CD4-positive, alpha-beta T cell treated with Interleukin-2 at 100 ng/mL for 4 hours (primary cell): ENCODE measurements at regions not wholly inside any gene's neighbourhood (a gene's known extent, or its start where the extent isn't known, plus 50 kb on each side); places are given as distances from the start of the nearest gene placed in this dataset.
"Not testable (repeated sequence)": the region's sequence is repeated elsewhere in the genome, so short reads cannot be mapped to it uniquely, and the experiment has no call there.

Experiments
- DNase-seq: peaks from one replicate; pipeline ENCODE4 v3.0.0-alpha.2; 2020; ENCODE audit warnings: low spot score

DNA sequence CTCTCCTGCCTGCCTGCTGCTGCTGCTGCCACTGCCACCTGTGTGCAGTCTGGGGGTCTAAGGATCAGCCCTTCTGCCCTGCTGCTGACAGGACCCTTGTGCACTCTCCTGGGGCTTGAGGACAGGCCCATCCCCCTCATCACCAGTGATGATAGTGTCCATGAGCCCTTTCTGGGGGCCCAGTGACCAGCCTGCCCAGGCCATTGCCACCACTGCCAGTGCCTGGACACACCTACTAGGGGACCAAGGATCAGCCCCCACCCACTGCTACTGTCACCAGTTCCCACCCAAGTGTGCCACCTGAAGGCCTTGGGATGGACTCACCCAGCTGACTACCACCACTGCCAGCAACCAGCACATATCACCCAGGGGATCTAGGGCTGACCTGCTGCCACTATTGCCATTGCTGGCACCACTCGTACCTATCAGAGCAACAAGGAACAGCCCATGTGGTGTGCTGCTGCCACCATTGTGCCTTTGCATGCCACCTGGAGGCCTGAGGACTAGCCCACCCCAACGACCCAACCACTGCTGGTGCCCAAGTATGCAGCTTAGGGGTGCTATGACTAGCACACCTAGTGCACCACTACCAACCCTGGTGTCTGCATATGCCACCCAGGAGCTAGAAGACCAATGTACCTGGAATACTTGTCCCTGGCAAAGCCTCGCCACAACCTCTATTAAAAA, 994.3 kb downstream of the PCDH17 start:
- no peak for DNase-seq

DNA sequence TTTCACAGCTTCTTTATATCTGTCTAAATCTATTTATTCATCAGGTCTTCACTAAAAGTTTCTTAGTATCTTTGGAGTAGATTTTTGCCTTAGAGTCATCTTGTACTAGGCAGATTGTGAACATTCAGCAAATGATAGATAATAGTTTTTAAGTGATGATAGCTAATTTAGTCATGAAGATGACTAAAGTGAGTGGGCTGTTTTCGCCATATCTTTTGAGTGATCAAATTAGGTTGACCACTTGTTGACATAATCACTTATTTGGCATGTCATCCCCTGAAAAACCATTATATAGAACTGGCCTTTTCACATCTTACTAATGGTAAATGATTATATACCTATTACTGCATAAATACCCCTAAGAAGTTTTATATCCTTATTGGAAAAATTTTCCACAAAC, 999.2 kb downstream of the PCDH17 start:
- DNase-seq = no peak

DNA sequence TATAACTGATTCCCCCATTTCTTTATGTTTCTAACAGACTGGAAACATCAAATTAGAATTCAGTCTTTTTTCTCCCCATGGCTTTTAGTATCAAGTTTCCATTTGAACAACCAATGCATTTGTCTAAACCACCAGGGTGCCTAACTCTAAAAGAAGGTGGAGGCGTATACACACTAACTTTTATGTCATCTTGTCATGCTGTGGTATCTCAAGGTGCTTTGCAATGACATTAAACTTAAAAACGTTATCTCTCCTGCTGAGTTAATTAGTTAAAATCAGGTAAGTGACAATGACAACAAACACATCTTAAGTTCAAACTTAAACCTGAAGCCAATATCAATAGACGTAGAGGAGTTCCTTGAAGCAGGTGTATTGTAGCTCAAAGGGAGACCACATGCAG, 1001.7 kb downstream of the PCDH17 start:
- no peak for DNase-seq

DNA sequence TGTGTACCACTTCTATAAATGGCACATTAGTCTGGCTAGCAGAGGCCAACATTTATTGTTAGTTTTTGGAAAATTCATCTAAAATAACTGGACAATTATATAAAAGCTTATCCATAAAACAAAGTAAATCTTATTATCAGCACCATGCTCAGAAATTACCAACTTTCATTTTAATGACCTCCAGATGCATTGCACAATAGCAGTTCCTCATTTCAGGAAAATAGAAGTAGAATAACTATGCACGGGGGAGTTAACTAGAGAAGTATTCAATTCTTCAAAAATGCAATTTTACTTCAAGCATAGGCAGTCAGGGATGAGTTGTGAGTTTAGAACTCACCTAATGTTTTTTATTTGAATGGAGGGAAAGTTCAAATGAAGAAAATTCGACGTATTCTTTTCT, 1023.5 kb downstream of the PCDH17 start:
- no peak for DNase-seq

DNA sequence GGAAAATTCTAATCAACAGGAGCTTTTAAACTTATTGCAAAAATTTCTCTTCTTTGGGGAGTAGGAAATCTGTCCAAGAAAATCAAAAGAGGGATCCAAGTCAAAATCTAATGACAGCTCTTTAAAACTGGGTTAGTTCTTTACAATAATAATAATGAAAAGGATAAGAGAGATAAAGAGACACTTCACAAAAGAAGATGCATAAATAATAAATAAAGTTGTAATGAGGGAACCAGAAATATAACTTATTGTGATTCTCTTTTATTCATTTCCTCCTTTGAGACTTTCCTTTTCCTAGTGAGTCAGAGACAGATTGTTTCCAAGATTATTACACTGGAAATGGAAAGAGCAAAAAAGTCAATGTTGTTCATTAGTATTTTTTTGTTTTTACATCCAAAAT, 1029.3 kb downstream of the PCDH17 start:
- no peak for DNase-seq

DNA sequence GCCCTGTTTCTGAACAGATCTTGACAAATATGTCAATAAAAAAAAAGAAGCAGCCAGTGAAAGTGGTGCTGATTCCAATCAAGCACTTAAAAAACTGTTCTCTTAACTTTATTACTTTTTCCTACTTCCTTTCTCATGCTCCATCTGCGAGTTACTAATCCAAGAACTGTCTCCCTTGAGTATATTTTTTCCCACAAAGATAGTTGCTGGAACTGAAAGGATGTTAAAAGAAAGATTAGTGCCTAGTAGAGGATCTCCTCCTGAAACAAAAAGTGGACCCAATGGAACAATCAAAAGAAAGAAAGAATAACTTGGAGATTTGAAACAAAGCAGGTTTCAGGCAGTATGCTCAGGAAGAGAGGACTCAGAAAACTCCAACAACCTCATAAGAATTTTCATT, 1034.8 kb downstream of the PCDH17 start:
- DNase-seq = no peak

DNA sequence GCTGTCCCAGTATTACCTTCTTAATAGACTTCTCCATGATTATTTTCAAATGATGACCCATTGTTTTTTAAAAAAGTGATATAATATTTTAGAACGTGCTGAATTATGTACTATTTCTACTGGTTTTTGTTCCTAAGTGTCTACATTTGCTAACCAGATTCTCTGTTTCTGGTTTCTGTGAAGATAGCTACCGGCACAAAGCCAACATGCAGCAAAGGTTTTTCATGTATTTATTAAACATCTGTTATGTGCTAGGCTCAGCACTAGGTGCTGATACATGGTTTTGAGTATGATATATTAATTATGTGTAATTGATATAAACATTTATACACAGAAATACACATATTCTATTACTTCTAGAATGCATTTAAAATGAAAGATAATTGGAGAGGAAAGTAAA, 1035.6 kb downstream of the PCDH17 start:
- DNase-seq = no peak

DNA sequence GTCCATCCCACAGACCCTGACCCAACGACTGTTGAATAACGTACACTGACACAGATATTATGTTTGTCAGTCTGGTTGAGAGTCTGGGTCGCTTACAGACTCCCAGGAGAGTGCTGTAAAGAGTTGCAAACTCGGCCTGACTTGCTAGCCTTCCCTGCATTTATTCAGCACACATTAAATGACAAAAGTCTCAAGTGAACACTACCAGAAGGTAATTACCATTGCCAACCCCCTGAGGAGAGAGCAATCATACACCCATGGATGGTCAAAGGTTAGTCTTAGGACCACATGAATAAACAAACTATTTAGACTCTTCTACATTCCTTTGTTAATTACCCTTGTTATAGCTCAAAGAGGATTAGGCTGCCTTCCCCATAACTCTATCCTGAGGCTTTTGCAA, 1048.6 kb downstream of the PCDH17 start:
- no peak for DNase-seq

DNA sequence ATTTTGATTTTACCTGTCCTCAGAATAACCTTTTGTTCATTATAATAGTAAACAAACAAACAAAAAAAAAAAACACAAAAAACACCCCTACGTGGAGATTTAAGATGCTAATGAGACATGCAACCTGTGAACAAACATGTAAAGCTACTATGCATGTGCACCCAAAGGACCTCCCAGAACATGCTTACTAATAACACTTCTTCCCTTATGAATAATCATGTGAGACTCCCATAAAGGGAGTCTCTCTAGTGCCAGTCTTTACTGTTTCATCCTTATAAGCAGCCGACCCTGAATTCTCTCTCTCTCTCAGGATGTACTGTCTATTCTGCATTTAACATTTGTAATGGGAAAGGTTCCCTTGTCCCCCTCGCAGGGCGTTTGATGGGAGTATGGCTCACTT, 1051.1 kb downstream of the PCDH17 start:
- DNase-seq = no peak

DNA sequence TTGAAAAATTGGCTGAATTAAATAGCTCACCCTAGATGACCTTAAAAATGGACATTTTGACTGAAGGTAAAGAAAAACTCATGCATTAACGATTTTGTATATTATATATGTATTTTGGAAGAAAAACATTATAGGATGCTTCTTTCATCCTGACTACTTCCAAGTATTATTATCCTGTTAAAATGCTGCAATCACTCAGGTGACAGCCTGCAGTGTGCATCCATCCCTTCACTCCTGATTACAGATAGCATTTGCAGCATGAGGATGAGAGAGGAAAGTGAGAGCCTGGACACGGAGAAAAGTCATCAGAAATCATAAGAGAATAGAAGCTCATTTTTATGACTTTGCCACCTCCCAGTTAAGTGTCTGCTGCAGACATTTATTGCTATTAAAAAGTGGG, 1055.6 kb downstream of the PCDH17 start:
- DNase-seq = no peak

DNA sequence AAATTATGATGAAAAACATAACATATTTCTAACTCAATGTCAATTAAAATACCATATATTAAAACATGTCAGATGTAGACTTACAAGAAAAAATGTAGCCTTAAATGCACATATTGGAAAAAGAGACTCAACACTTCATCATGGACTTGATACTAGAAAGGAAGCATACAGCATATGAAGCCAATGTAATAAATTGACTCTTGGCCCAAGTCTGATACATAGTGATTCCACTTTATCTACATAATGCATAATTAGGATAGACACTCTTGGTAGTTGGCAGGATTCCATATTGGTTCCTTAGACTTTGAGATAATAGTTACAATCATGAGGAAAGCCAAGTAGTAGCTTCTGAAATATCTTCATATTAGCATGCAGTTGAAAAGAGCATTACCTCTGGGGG, 1067.0 kb downstream of the PCDH17 start:
- no peak for DNase-seq

DNA sequence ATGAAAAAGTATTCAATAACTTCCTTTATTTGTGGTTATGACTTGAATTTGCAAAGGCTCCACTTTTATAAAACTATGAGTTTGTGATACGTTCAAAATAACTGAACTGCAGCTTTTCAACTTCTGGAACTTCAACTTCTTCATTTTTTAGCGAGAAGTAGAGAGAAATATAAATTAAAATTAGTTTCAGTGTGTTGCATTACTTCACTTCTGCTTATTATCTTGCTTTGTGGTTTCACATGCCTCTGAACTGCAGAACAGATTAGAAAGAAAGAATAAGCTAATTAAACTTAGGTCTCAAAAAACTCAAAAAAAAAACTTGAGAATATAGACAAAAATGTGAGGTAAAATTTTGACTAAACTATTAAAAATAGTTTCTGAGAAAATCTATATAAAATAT, 1073.4 kb downstream of the PCDH17 start:
- DNase-seq = no peak

DNA sequence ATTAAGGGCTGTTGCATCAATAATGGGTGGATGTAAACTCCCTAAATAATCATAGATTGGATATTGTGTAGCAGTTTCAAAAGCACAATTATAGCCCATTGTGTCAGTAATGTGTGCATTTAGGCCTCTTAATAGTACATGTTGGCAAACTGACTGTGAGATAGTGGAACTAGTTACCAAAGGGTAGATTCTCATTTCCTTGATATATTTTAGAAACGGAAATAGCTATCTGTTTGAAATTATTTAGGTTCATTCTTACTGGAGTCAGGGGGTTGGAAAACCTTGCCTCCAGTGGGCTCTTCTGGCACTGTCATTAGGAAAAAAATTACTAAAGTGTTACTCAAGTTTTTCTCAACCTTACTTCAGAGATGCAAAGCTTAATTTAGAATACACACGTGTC, 1074.9 kb downstream of the PCDH17 start:
- no peak for DNase-seq

DNA sequence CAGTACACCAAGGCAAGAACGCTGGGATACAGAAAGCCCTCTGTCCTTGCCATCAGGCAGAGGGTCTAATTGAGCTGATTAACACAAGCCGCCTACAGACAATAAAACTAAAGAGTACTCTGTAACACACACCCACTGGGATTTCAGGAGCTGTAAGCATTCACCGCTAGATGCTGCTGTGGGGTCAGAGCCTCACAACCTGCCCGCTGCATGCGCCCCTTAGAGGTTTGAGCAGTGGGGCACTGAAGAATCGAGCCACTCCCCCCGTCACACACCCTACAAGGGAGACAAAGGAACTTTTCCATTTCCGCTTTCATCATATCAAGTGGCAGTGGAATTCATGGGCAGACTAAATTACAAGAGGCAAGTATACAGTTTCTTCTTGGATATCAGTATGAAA, 1080.6 kb downstream of the PCDH17 start:
- no peak for DNase-seq

DNA sequence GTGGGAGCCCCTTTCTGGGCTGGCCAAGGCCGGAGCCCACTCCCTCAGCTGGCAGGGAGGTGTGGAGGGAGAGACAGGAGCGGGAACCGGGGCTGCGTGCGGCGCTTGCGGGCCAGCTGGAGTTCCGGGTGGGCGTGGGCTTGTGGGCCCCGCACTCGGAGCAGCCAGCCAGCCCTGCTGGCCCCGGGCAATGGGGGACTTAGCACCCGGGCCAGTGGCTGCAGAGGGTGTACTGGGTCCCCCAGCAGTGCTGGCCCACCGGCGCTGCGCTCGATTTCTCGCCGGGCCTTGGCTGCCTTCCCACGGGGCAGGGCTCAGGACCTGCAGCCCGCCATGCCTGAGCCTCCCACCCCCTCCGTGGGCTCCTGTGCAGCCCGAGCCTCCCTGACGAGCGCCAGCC, 1082.5 kb downstream of the PCDH17 start:
- not testable (repeated sequence) for DNase-seq

DNA sequence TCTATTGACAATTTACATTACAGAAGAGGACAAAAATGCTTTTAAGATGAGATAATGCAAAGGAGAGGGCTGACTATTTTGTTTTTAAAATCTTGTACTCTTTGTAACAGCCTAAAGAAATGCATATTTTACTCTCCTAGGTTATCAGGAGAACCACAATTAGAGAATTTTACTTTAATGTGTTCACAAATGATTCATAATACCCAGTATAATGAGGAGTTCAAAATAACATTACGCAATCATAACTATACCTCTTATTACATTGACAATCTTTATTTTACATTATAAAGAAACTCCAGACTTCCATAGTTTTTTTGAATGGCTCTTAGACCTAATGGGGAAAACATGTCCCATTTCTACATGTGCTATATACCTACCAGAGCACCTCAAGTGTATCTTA, 1089.7 kb downstream of the PCDH17 start:
- no peak for DNase-seq

DNA sequence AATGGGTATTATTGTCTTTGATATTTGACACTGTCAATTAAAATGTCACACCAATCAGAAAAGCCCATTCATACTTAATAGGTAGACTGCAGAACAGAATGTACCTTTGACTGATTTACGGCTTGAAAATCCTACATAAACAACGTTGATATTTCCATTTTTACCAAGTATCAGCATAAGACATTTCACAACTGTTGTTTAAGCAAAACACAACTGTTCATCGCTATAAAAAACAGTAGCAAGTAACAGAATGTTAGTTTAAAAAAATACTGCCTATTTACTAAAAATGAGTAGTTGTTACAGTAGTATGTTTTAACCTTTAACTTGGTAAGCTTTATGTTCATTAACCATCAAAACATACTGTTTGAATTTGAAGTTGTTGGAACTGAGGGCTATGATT, 1096.6 kb downstream of the PCDH17 start:
- DNase-seq = no peak

DNA sequence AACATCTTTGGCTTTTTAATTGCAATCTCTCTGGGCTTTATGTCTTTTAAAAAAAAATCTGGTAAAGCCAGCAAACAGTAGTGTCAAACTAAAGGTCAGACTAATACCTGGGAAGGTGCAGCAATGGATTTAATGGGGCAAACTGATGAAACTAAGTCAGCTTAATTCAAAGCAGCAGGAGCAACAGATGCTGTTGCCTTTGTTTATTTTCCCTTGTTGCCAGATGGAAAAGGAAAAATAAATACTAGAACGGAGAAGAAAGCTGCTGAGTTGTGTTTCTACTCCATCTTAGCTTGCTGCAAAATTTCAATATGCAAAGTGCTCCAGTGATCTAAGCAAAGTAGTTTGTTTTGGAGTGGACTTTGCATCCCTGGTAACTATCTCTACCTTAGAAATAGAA, 1097.8 kb downstream of the PCDH17 start:
- DNase-seq = no peak

DNA sequence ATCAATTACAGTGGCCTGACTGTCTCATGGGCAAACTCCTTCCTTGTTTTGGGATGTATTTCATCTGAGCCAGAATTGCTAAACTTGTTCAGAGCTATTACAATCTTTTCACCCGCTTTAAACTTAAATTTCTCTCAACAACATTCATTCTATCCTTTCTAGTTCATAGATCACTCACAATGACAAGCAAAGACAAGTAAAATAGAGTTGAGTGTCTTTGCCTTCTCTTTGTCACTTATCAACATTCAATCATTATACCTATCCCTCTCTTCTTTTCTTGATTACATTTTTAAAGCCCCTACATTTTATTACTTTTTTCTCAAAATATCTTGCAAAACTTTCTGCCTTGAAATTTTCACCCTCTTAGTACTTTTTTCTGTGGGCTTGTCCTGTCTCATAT, 1113.1 kb downstream of the PCDH17 start:
- no peak for DNase-seq

DNA sequence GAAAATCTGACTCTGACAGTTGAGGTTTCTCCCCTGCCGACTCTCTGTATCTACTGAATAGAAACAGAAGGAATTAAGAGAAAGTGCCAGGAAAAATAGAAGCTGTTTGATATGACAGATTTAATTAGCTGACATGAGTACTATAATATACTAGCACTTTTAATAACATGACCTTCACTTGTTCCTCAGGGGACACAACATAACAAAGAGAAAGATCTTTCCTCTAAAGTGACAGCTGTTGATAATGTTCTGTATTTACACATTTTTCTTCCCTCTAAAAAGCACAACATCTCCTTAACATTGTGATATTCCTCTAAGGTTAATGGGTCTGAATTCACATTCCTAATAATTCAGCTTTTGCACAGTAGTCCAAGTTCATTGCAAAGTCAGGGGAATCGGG, 1136.0 kb downstream of the PCDH17 start:
- no peak for DNase-seq

DNA sequence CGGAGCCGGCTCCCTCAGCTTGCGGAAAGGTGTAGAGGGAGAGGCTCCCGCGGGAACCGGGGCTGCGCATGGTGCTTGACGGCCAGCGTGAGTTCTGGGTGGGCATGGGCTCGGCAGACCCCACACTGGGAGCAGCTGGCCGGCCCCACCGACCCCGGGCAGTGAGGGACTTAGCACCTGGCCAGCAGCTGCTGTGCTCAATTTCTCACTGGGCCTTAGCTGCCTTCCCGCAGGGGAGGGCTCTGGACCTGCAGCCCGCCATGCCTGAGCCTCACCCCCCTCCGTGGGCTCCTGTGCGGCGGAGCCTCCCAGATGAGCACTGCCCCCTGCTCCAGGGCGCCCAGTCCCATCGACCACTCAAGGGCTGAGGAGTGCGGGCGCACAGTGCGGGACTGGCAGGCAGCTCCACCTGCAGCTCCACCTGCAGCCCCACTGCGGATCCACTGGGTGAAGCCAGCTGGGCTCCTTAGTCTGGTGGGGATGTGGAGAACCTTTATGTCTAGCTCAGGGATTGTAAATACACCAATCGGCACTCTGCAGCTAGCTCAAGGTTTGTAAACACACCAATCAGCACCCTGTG, 1141.8 kb downstream of the PCDH17 start:
- DNase-seq = no peak

DNA sequence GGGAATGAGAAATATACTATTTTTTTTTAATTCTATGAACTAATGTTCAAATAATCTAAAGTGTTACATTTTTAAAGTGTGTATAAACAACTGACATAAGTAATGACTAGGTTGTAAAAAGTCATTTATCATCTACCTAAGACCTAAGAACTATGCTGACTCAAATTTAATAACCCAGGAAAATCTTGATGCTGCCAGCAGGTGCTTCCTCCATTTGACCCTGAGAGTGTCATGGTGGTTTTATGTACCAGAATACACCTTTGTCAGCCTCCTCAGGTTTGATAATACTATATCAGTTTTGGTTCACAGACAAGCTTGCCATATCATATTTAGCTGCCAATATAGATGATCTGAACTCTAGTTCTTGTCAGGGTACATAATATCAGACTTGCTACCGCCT, 1151.2 kb downstream of the PCDH17 start:
- no peak for DNase-seq

DNA sequence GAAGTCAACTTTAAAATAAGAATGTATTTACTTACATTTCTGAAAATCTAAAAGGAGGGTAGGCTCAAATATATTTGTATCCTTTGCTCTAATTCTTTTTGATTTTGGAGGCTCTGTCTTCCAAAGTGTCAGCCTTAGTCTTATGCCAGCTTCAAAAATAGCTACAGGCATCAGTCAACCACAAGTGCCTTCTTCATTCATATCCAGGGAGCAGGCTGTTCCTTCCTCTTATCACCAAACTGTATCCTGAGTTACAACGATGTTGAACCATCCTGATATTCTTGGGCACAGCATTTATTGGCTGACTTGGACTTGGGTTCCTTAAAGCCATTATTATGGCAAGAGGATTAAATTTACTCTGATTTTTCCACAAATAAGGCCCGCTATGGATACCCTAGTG, 1161.3 kb downstream of the PCDH17 start:
- DNase-seq = no peak

DNA sequence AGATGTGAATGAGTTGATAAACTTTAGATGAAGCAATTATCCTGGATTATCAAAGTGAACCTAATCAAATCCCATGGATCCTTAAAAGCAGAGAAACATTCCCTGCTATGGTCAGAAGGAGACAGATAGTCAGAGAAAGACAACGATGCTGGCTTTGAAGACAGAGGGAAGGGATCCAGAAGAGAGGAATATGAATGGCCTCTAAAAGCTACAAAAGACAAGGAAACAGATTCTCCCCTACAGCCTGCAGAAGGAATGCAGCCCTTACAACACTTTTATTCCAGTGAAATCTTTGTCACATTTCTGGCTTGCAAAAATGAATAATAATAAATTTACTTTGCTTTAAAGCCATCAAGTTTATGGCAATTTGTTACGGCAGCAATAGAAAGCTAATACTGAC, 1164.2 kb downstream of the PCDH17 start:
- DNase-seq = no peak
